Erythroblast (primary cell): ENCODE measurements at regions not wholly inside any gene's neighbourhood (a gene's known extent, or its start where the extent isn't known, plus 50 kb on each side); places are given as distances from the start of the nearest gene placed in this dataset.

Source experiments
- DNase-seq, 2 experiments: peaks; one replicate each; lab custom pipeline; 2025; lab: John Stamatoyannopoulos, UW
- GATA1 ChIP-seq: IDR thresholded peaks from 2 replicates; pipeline ENCODE4 v1.6.1; 2011; ENCODE audit warnings: low read depth, mild to moderate bottlenecking, control low read depth, low read length, moderate library complexity
- POLR2A ChIP-seq: IDR thresholded peaks from 2 replicates; pipeline ENCODE4 v1.6.1; 2011; ENCODE audit warnings: mild to moderate bottlenecking, low read length

- no peak for DNase-seq
- TF ChIP-seq POLR2A (no peak), GATA1 (no peak)
Measured at GRCh38 chr2:114389021-114389420, 53.4 kb upstream of the DPP10 start.
